Osteocyte (in vitro differentiated cells): ENCODE measurements at regions not wholly inside any gene's neighbourhood (a gene's known extent, or its start where the extent isn't known, plus 50 kb on each side); places are given as distances from the start of the nearest gene placed in this dataset.

ENCODE experiments used
- DNase-seq: peaks from one replicate; pipeline ENCODE4 v3.0.0; 2021; ENCODE audit warnings: mixed read lengths; ENCODE audit not compliant: unreplicated experiment; ENCODE audit errors: extremely low spot score
- H3K27ac Mint-ChIP-seq: one replicate; pipeline ENCODE4 v1.8.0; 2021; ENCODE audit warnings: mild to moderate bottlenecking, mixed read lengths; ENCODE audit not compliant: unreplicated experiment
- H3K27me3 Mint-ChIP-seq: one replicate; pipeline ENCODE4 v1.8.0; 2021; ENCODE audit warnings: mixed read lengths; ENCODE audit not compliant: unreplicated experiment
- H3K36me3 Mint-ChIP-seq: one replicate; pipeline ENCODE4 v1.8.0; 2021; ENCODE audit warnings: mixed read lengths; ENCODE audit not compliant: unreplicated experiment
- H3K4me1 Mint-ChIP-seq: one replicate; pipeline ENCODE4 v1.8.0; 2021; ENCODE audit warnings: mixed read lengths; ENCODE audit not compliant: unreplicated experiment
- H3K4me3 Mint-ChIP-seq: one replicate; pipeline ENCODE4 v1.8.0; 2021; ENCODE audit warnings: mild to moderate bottlenecking, moderate library complexity, mixed read lengths; ENCODE audit not compliant: unreplicated experiment
- H3K9me3 Mint-ChIP-seq: one replicate; pipeline ENCODE4 v1.8.0; 2021; ENCODE audit warnings: mixed read lengths; ENCODE audit not compliant: unreplicated experiment
- CTCF ChIP-seq: fragments of 200-600 bp; sonication (generic); IDR thresholded peaks from 2 replicates; pipeline ENCODE4 v1.5.0; 2021; ENCODE audit warnings: antibody characterized with exemption, mild to moderate bottlenecking, moderate library complexity

- Mint-ChIP-seq H3K36me3 (no peaks in the 10 kb centered on the region), H3K4me3 (no peak overlapping the region)
- no peak for TF ChIP-seq CTCF
Observed at GRCh38 chr1:87466621-87467020, 137.9 kb downstream of the LMO4 start.

GRCh38 chr1:87472716-87473115 lies 144.0 kb downstream of the LMO4 start:
- H3K27ac Mint-ChIP-seq = no peak overlapping the region

More at GRCh38 chr1:87466621-87467020, 137.9 kb downstream of the LMO4 start:
- no peaks in the 10 kb centered on the region for H3K9me3 Mint-ChIP-seq
- H3K27me3 Mint-ChIP-seq = peaks cover 7% of the 10 kb centered on the region
- H3K4me1 Mint-ChIP-seq = no peaks in the 10 kb centered on the region
- no peak for DNase-seq
- H3K27ac Mint-ChIP-seq = no peak overlapping the region

GRCh38 chr1:87473203-87473661 lies 144.6 kb downstream of the LMO4 start:
- DNase-seq = no peak
- no peak overlapping the region for H3K27ac Mint-ChIP-seq

More at GRCh38 chr1:87472716-87473115, 144.0 kb downstream of the LMO4 start:
- Mint-ChIP-seq H3K4me3 (no peak overlapping the region), H3K4me1 (no peaks in the 10 kb centered on the region), H3K9me3 (no peaks in the 10 kb centered on the region), H3K36me3 (no peaks in the 10 kb centered on the region), H3K27me3 (no peaks in the 10 kb centered on the region)
- no peak for DNase-seq
- no peak for TF ChIP-seq CTCF

GRCh38 chr1:87474098-87474497 lies 145.4 kb downstream of the LMO4 start:
- TF ChIP-seq CTCF = no peak
- Mint-ChIP-seq H3K4me1 (no peaks in the 10 kb centered on the region), H3K27ac (no peak overlapping the region), H3K27me3 (no peaks in the 10 kb centered on the region), H3K36me3 (no peaks in the 10 kb centered on the region), H3K4me3 (no peak overlapping the region), H3K9me3 (no peaks in the 10 kb centered on the region)
- DNase-seq = no peak

More at GRCh38 chr1:87473203-87473661, 144.6 kb downstream of the LMO4 start:
- Mint-ChIP-seq H3K9me3 (no peaks in the 10 kb centered on the region), H3K27me3 (no peaks in the 10 kb centered on the region), H3K4me3 (no peak overlapping the region), H3K36me3 (no peaks in the 10 kb centered on the region), H3K4me1 (no peaks in the 10 kb centered on the region)
- TF ChIP-seq CTCF = no peak

- Mint-ChIP-seq H3K4me3 (no peak overlapping the region), H3K9me3 (no peaks in the 10 kb centered on the region), H3K27ac (no peak overlapping the region), H3K4me1 (no peaks in the 10 kb centered on the region), H3K36me3 (no peaks in the 10 kb centered on the region), H3K27me3 (no peaks in the 10 kb centered on the region)
- DNase-seq = no peak
- TF ChIP-seq CTCF = no peak
Observed at GRCh38 chr1:87478231-87478630, 149.6 kb downstream of the LMO4 start.
